HUES48 (cell line): ENCODE measurements at regions not wholly inside any gene's neighbourhood (a gene's known extent, or its start where the extent isn't known, plus 50 kb on each side); places are given as distances from the start of the nearest gene placed in this dataset.
"Not testable (repeated sequence)": the region's sequence is repeated elsewhere in the genome, so short reads cannot be mapped to it uniquely, and the experiment has no call there.

ENCODE experiments used
- H3K27ac ChIP-seq: one replicate; pipeline ENCODE4 v1.7.0; 2013; ENCODE audit warnings: low read depth, low read length, inconsistent platforms
- H3K27me3 ChIP-seq: 2 replicates; pipeline ENCODE4 v1.6.1; 2013; ENCODE audit warnings: mild to moderate bottlenecking, low read length; ENCODE audit not compliant: control insufficient read depth, insufficient read depth
- H3K36me3 ChIP-seq: 2 replicates; pipeline ENCODE4 v1.6.1; 2013; ENCODE audit warnings: low read length; ENCODE audit not compliant: control insufficient read depth, insufficient read depth
- H3K4me1 ChIP-seq: 2 replicates; pipeline ENCODE4 v1.6.1; 2013; ENCODE audit warnings: mild to moderate bottlenecking, low read length; ENCODE audit not compliant: control insufficient read depth, insufficient read depth
- H3K4me3 ChIP-seq: 2 replicates; pipeline ENCODE4 v1.5.1; 2013; ENCODE audit warnings: mild to moderate bottlenecking, low read depth, low read length
- H3K9ac ChIP-seq: 2 replicates; pipeline ENCODE4 v1.6.1; 2013; ENCODE audit warnings: mild to moderate bottlenecking, low read depth, low read length, moderate library complexity
- H3K9me3 ChIP-seq: 2 replicates; pipeline ENCODE4 v1.6.1; 2013; ENCODE audit warnings: low read length; ENCODE audit not compliant: control insufficient read depth, insufficient read depth

GRCh38 chr4:64846417-64846816 is 437.2 kb upstream of the TECRL start:
- Histone ChIP-seq H3K9ac (no peak overlapping the region), H3K4me1 (peaks cover 8% of the 10 kb centered on the region; the same call in 1 of the 2 replicates), H3K27me3 (no peaks in the 10 kb centered on the region), H3K36me3 (no peaks in the 10 kb centered on the region), H3K27ac (no peak overlapping the region), H3K9me3 (no peaks in the 10 kb centered on the region), H3K4me3 (no peak overlapping the region)

- Histone ChIP-seq H3K27ac (no peak overlapping the region), H3K27me3 (no peaks in the 10 kb centered on the region), H3K4me3 (no peak overlapping the region)
Observed at GRCh38 chr4:64829749-64830148, 420.5 kb upstream of the TECRL start.

GRCh38 chr4:64824591-64824990 is 415.3 kb upstream of the TECRL start:
- H3K9ac ChIP-seq, result no peak overlapping the region
- no peaks in the 10 kb centered on the region for H3K27me3 ChIP-seq
- H3K36me3 ChIP-seq, result no peaks in the 10 kb centered on the region
- no peaks in the 10 kb centered on the region for H3K9me3 ChIP-seq
- no peaks in the 10 kb centered on the region for H3K4me1 ChIP-seq
- H3K4me3 ChIP-seq, result no peak overlapping the region
- H3K27ac ChIP-seq, result no peak overlapping the region

More at GRCh38 chr4:64829749-64830148, 420.5 kb upstream of the TECRL start:
- Histone ChIP-seq H3K36me3 (no peaks in the 10 kb centered on the region), H3K9me3 (no peaks in the 10 kb centered on the region), H3K4me1 (no peaks in the 10 kb centered on the region), H3K9ac (no peak overlapping the region)

GRCh38 chr4:64822405-64822804 is 413.2 kb upstream of the TECRL start:
- no peaks in the 10 kb centered on the region for H3K36me3 ChIP-seq
- no peak overlapping the region for H3K27ac ChIP-seq
- no peaks in the 10 kb centered on the region for H3K4me1 ChIP-seq
- H3K4me3 ChIP-seq, result no peak overlapping the region
- H3K27me3 ChIP-seq, result no peaks in the 10 kb centered on the region
- H3K9me3 ChIP-seq, result no peaks in the 10 kb centered on the region
- H3K9ac ChIP-seq, result no peak overlapping the region

GRCh38 chr4:64821219-64821976 is 412.1 kb upstream of the TECRL start:
- no peak overlapping the region for H3K4me3 ChIP-seq
- no peaks in the 10 kb centered on the region for H3K9me3 ChIP-seq
- H3K27me3 ChIP-seq, result no peaks in the 10 kb centered on the region
- no peak overlapping the region for H3K9ac ChIP-seq
- H3K4me1 ChIP-seq, result no peaks in the 10 kb centered on the region
- H3K27ac ChIP-seq, result no peak overlapping the region
- H3K36me3 ChIP-seq, result no peaks in the 10 kb centered on the region

GRCh38 chr4:64814616-64815015 is 405.4 kb upstream of the TECRL start:
- Histone ChIP-seq H3K27ac (no peak overlapping the region), H3K27me3 (no peaks in the 10 kb centered on the region), H3K4me1 (no peaks in the 10 kb centered on the region), H3K36me3 (no peaks in the 10 kb centered on the region), H3K9me3 (no peaks in the 10 kb centered on the region), H3K9ac (no peak overlapping the region), H3K4me3 (no peak overlapping the region)

- H3K9ac ChIP-seq, result no peak overlapping the region
- H3K27ac ChIP-seq, result no peak overlapping the region
- H3K27me3 ChIP-seq, result no peaks in the 10 kb centered on the region
- no peaks in the 10 kb centered on the region for H3K9me3 ChIP-seq
- no peaks in the 10 kb centered on the region; the same call in 1 of the 2 replicates for H3K4me1 ChIP-seq
- no peaks in the 10 kb centered on the region for H3K36me3 ChIP-seq
- H3K4me3 ChIP-seq, result no peak overlapping the region
Observed at GRCh38 chr4:64807821-64808220, 398.6 kb upstream of the TECRL start.

GRCh38 chr4:64799751-64800150 is 390.5 kb upstream of the TECRL start:
- Histone ChIP-seq H3K36me3 (no peaks in the 10 kb centered on the region), H3K27ac (no peak overlapping the region), H3K4me3 (no peak overlapping the region), H3K9ac (no peak overlapping the region), H3K27me3 (no peaks in the 10 kb centered on the region), H3K4me1 (no peaks in the 10 kb centered on the region), H3K9me3 (no peaks in the 10 kb centered on the region; the same call in 1 of the 2 replicates)

GRCh38 chr4:64798828-64799227 is 389.6 kb upstream of the TECRL start:
- not testable (repeated sequence) for H3K36me3 ChIP-seq, H3K9ac ChIP-seq, H3K27me3 ChIP-seq, H3K4me1 ChIP-seq, H3K4me3 ChIP-seq, H3K27ac ChIP-seq, H3K9me3 ChIP-seq

GRCh38 chr4:64796581-64796980 is 387.3 kb upstream of the TECRL start:
- no peaks in the 10 kb centered on the region for H3K36me3 ChIP-seq
- no peaks in the 10 kb centered on the region for H3K4me1 ChIP-seq
- H3K27me3 ChIP-seq, result no peaks in the 10 kb centered on the region
- no peak overlapping the region for H3K4me3 ChIP-seq
- H3K9ac ChIP-seq, result no peak overlapping the region
- H3K27ac ChIP-seq, result no peak overlapping the region
- no peaks in the 10 kb centered on the region; the same call in 1 of the 2 replicates for H3K9me3 ChIP-seq

GRCh38 chr4:64784125-64784524 is 374.9 kb upstream of the TECRL start:
- Histone ChIP-seq H3K4me1 (peaks cover 22% of the 10 kb centered on the region), H3K4me3 (no peak overlapping the region), H3K9me3 (no peaks in the 10 kb centered on the region), H3K9ac (no peak overlapping the region), H3K27ac (peak overlapping the region; percentile 11), H3K36me3 (no peaks in the 10 kb centered on the region), H3K27me3 (no peaks in the 10 kb centered on the region)
